HG02623 (cell line): ENCODE measurements at regions not wholly inside any gene's neighbourhood (a gene's known extent, or its start where the extent isn't known, plus 50 kb on each side); places are given as distances from the start of the nearest gene placed in this dataset.

Experiments used
- ATAC-seq: cut with Tn5 transposase; IDR thresholded peaks from one replicate; pipeline ENCODE4 v1.9.1; 2021; ENCODE audit warnings: moderate library complexity; ENCODE audit not compliant: unreplicated experiment

DNA sequence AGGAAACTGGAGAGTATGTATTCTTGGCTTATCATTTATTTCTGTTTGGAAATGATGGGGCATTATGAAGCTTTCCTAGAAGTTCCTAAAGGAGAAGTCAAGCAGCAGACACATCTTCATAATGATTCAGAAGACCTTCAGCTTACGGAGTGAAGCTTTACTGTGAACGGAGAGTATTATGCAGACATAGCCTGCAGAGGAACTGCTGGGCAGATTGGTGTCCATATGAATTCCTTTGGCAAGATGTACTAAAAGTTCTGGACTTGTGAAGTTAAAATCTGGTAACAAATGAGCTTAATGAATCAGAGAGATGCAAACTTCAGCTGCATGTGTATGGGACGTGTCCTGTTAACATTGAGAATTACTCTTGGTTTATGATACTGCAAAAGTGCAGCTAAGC lies 60.1 kb downstream of the NABP1 start:
- no peak for ATAC-seq

DNA sequence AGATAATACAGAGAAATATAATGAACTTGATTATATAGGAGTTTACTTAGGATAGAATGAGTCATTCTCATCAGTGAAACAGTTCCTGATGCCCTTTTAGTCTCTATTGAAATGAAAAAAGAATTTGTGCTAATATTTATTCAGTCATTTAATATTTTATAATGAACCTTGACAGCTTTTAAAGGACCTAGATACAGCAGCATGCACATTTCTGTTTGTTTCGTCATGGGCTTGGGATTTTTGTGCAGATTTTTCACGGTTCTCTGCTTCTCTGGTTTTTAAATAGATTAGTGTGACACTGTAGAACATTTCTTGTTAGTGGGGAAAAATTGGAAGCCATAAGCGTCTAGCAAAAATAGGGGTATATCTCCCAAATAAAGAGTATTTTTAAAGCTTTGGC lies 60.7 kb downstream of the NABP1 start:
- no peak for ATAC-seq

DNA sequence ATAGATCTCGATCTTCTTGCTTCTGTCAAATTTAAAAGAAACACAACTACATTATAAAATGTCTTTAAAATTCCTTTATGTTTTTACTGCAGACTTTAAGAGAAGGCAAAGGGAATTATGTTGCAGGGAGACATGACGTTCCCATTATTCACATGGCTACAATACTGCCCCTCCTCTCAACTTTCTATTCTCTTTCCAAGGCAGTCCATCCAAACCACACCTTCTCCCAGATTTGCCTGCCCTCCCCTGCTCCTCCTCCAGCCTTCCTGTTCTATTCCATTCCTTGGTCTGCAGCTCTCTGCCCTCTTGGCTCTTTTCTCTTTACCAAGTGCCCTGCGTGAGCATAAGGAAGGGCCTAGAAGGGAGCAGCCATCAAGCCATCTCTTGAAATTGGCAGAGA lies 61.3 kb downstream of the NABP1 start:
- ATAC-seq, result no peak

DNA sequence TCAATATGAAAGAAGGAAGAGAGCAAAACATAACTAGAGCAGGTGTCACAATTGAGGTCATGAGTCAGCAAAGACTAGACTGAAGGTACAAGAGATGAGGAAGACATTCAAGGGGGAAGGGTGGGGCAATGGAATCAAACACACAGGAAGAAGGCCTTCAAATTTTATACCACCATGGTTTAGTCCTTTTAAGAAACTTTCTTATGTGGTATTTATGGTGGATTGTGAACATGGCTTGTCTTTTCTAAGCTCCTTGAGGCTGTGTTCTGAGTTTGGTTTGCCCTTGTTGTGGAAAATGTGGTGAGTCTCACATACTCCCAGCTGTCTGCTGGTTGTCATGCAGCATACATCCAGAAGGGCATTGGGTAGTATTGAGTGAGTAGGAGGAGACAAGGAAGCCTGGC lies 62.1 kb downstream of the NABP1 start:
- peak; percentile 95 for ATAC-seq

DNA sequence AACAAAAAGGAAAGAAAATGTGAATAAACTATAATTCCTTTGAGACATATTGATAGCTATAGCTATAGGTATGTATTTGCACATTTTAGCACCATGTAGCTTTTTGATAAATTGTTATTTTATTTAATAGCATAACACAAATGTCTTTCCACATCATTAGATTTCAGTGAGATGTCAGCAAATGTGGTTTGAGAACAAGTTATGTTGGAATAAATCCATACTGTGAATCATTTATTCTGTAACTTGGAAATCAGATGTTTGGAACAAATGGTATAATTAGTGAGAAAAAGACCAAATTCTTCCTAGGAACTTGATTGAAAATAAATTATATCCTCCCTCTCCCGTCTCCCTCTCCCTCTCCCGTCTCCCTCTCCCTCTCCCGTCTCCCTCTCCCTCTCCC lies 62.8 kb downstream of the NABP1 start:
- ATAC-seq, result no peak

DNA sequence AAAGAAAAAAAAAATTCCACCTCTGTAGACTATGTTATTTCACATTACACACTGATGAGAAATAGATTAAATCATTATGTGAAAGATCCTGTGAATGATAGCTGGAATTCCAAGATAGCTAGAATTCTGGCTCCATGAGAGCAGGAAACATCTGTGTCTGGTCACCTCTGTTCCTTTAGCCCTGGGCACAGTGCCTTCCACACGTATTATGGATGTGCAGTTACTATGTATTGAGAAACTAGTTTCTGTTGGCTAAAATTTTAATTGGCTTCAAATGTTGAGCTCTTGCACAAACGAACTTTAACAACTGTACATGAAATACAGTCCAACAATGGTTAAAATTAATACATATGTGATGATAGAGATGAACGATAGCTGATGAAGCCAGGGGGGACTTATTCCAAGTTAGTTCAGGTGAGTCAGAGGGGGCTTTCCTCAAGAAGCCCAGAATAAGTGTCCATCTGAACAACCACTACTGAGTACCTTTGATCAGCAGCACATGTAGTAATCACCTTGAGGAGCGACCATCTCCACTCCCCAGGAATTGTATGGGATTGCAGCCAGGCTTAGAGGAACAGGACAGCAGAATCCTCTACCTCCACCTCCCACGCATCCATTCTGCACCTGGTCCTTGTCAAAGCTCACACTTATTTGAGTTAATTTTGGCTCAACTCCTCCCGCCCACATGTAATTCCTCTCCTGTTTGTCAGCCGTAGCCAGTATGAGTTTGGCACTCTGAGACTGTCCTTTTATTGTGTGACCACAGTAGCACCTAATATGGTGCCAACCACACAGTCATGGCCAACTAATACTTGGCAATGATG lies 68.6 kb downstream of the NABP1 start:
- no peak for ATAC-seq

DNA sequence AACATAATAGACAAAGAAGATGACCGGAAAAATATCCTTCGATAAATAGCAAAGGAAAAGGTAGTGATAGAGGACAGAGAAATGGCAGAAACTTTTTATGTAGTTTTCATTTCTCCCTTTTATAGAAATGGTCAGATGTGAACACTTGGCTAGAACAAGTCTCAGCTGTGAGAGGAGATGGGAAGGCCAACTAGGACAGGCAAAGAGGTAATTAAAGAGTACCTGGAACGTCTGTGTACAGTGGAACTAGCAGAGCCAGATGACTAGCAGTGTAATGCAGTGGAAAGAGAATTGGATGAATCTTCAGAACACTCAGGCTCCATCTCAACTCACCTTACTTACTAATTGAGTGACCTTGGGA lies 69.2 kb downstream of the NABP1 start:
- ATAC-seq, result no peak

DNA sequence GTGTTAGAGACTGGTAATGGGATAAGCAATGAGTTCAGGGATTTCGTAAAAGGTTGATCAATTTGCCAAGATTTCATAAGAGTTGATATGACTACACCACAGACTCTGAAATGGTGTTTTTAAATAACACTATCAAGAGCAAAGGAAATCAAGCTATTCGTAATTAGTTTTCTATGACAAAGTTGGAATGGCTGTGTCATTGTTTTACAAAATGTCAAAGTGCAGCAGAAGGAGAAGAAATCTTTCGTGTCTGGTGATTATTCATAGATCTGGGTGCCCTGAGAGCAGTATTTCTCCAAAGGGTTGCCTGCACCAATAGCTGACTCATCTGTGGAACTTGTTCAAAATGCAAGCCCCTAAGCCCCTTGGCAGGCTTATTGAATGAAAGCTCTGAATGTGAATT lies 70.1 kb downstream of the NABP1 start:
- peak; percentile 28 for ATAC-seq

DNA sequence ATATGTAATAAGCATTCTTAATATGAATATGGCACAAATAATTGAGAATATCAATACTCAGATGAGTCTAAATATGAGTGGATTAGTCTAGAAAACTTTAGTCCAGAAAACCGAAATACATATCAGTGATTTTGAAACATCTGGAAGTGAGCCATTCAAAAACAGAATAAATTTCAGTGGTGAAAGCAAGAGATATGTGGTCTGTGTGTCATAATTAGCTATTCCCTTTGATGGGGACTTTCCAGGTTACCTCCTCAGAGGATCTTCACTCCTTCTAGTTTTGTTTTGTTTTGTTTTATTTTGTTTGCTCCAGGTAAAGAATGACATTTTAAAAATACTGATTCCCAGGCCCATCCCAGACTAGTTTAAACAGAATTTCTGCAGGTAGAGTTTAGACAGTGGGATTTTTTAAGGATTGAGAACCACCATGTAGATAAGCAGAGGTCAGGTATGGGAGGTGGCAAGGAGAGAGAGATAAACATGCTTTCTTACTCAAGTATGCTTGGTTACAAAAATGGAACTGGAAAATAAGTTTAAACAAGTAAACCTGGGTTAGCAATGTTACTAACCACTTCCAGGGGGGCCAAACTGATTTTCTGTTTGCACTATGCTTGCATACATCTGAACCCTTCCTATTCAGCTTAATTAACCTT lies 70.7 kb downstream of the NABP1 start:
- ATAC-seq, result peak; percentile 82

DNA sequence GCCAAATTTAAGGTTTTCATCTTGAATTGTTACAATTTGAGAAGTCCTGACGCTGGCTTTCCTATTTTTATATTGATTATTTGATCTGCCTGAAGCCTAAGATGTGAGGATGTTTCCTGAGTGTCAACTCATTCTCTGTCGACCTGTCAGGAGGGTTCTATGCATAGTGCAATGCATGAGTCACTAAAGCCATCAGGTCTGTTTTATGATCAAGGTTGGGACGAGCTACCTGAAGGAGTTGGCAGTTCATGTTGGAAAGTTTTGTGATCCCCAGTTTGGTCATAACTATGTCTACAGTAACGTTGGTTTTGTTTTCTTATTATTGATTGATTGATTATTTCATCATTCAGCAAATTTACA lies 71.2 kb downstream of the NABP1 start:
- ATAC-seq, result no peak

DNA sequence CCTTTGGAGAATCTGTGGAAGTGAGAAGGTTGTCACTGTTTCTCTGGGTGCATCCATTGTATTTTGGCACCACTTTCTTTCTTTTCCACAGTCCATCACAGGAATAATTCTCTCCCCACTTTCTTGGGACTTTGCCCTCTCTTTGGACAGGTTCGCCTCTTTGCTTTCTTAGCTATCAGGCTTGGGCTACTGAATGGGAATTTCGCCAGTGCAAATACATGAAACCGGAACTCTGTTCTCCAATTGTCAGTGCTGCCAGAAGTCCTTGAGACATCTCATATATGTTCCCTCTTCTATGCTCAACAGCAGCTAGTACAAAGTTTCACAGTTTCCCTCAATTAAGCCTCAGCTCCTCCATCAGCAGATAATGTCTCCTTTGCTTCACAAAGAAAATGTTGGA lies 76.2 kb downstream of the NABP1 start:
- ATAC-seq, result no peak

DNA sequence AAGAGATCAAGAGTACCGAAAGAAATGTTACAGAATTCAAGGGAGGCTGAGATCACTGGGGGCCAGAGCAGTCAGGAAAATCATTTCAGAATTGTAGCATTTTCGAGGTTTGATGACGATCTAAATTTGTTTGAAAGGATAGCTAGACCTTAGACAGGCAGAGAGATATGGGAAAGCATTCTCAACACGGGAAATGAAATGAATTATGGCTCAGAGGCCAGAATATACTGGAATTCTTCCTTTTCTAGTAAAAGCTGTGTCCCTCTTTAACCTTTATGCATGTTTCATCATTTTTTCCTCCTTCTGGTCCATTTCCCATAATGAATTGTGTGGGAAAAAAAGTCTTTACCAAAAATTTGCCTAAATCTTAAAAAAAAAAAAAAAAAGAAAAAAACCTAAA lies 78.8 kb downstream of the NABP1 start:
- no peak for ATAC-seq

DNA sequence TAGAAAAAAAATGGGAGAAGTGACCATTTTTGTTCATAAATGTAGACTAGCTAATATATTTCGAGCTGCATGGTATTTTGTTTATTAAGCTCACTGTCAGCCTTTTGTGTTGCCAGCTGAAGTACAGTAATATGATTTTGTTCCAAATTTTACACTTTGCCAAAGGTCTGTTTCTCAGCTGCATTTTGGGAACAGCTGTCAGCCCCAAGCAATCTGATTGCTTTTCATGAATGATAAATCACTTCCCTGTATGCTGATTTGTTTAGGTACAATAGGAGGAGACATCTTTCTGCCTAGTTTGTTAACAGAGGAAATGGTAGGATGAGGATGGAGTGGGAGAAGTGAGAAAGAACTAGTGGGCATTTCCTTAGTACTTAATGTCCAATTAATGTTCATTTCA lies 79.3 kb downstream of the NABP1 start:
- ATAC-seq, result no peak

DNA sequence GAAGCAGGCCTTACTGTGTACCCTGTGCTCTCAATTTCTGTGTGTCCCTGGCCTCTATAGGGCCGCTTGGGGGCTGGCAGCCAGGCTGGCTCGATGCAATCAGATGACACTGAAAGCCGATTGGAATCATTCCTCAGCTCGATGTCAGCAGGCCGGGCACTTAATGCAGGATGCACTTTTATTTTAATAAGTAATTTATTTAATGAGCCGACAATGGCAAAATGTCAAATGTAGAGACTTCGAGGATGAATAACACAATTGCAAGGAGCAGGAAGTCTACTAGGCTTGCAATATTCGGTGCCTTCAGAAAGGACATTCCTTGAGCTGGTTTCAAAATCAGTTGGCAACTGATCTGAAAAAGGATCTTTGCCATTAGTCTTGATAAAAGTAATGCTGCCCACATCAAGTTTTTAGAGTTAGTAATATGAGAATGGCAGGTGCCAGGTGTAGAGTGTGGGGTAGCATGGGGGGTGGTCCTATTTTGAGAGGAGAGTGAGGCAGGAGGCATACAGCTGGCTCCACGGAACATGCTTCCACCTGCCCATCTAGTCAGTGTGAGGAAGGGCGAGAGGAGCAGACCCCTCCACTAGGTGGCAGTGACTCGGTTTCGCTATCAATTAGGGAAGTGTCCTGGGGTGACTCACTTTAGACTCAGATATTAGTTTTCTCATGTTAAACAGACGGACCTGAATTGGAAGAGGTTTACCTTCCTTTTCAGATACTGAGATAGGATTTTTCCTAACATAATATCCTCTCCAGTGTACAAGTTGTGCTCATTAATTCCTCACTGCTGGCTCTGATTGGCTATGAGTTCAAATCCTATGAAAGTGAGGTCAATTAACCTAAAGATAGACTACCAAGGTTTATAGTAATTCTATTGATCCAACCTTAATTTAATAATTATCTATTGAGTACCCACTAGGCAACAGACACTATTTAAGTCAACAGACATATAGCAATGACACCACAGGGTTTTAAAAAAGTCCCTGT lies 80.9 kb downstream of the NABP1 start:
- ATAC-seq, result peak; percentile 100

DNA sequence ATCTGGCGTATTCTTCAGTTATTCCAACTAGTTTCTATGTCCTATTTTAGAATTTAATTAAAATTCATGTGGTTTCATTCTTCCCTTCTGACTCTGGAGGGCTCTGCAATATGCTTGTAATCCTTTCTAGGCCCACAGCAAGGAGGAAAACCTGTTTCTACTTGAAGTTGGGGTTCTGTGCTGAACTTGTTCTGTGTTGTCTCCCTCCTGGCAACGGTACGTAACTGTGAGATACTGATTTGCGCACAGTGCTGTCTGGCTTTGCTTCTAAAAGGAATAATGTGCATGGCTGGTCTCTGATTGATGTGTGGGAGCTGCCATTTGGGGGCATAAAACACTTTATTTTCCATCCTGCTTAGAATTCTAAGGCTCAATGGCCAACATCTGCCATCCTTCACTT lies 81.7 kb downstream of the NABP1 start:
- no peak for ATAC-seq

DNA sequence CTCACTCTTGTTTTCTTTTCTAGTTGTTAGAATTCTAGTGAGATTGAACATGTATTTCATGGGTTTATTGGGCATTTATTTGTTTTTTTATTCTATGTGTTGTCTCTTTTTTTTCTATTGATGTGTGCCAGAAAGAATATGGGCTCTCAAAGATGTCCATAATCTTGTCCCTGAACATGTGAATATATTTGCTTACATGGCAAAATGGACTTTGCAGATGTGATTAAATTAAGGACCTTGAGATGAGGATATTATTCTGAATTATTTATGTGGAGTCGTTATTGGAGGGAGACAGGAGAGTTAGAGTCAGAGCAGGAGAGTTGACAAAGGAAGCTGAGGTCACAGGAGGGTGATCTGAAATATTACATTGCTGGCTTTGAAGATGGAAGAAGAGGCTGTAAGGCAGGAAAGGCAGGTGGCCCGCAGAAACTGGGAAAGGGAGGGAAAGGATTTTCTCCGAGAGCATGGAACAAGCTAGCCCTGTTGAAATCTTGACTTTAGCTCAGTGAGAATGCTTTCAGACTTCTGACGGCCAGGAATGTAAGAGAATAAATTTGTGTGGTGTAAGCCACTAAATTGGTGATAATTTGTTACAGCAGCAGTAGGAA lies 82.8 kb downstream of the NABP1 start:
- ATAC-seq, result no peak

DNA sequence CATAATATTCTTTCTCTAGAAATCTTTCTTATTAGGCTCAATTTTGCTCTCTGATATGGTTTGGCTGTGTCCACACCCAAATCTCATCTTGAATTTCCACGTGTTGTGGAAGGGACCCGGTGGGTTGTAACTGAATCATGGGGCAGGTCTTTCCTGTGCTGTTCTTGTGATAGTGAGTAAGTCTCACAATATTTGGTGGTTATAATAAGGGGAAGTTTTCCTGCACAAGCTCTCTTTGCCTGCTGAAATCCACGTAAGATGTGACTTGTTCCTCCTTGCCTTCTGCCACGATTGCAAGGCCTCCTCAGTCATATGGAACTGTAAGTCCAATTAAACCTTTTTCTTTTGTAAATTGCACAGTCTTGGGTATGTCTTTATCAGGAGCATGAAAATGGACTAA lies 73.8 kb downstream of the CAVIN2 start:
- no peak for ATAC-seq

DNA sequence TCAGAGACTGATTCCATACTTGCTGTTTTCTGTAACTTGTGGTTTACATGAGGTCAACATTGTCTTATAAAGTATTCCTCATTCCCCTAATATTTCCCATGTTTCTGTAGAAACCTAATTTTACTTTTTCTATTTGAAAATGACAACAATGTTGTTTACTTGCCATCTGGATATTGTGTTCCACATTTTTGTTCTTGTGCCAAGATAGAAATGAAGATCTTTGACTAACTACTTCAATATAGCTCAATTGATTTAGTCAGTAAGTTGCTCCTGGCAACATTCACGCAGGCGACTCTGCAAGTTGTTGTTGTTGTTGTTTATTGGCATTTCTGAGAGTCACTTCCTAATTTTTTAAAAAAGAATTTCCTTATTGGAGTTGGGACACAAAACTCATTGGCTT lies 69.5 kb downstream of the CAVIN2 start:
- no peak for ATAC-seq

DNA sequence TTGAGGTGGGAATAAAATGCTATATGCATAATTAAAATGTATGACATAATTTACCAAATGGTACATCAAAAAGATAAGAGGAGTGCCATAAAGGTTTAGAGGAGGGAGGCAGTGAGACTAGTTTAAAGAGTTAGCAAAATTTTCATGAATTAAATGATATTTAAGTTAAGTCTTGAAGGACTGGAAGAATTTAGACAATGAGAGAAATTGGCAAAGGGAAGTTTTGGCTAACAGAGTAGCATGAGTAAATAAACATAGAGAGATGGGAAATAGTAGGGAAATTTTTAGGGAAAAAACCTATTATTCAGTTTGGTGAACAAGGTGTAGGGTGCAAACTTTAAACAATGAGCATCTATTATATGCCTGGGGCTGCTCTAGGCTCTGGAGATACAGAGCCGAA lies 68.8 kb downstream of the CAVIN2 start:
- ATAC-seq, result no peak

DNA sequence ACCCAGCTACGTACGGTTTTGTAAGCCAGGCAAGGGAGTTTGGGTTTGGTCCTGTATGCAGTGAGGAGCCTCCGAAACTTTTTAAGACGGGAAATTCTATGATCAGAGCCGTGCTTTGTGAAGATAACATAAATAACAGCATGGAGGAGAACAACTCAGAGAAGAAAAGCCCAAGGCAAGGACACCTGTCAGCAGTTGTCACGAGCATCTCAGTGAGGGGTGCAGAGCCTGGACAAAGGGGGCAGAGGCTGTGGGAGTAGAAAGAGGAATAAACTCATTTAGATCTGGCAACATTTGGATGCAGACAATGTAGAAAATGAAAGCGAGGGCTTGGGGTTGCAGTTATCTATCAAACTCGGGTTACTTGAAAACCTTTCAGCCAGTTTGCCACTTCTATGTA lies 64.5 kb downstream of the CAVIN2 start:
- no peak for ATAC-seq

DNA sequence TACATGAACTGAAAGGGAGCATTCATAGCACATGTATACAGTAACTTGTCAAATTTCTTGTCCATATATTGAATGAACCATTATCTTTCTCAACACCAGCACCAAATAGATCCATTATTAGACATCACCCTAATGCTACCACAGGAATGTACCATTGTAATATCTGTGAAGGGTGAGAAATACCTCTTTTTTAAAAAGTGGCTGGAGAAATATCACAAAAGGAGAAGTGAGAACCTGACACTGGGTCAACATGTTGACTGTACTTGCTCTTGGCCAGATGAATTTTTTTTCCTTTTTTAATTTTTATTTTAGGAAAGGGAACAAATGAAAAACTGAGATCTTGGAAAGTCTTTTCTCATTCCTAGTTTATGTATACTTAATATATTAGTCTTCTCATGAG lies 63.5 kb downstream of the CAVIN2 start:
- peak; percentile 49 for ATAC-seq
